Activated CD4-positive, alpha-beta T cell treated with anti-CD3 and anti-CD28 coated beads, Interleukin-2, amount 50 U/mL, for 16 hours (primary cell): ENCODE measurements at regions not wholly inside any gene's neighbourhood (a gene's known extent, or its start where the extent isn't known, plus 50 kb on each side); places are given as distances from the start of the nearest gene placed in this dataset.
"Not testable (repeated sequence)": the region's sequence is repeated elsewhere in the genome, so short reads cannot be mapped to it uniquely, and the experiment has no call there.

Experiments used
- DNase-seq: peaks from one replicate; pipeline ENCODE4 v3.0.0-alpha.2; 2020

DNA sequence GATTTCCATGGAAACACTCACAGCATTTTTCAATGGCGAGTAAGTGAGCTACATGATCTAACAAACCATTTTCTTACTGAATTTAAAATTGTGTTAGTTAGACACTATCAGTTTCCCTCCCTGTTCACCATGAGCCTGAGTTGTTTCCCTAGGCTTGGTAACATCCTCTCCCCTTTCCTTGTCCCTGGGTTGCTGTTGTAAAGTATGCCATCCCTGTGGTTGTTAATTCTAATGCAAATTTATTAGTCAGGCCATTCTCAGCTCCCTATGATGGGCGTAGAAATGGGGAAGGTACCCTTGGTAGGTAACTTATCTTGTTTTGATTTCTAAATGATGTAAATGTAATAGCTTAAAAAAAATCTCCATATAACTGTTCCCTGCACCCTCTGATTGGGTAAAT, 143.0 kb downstream of the SPATA31A6 start:
- DNase-seq: not testable (repeated sequence)

DNA sequence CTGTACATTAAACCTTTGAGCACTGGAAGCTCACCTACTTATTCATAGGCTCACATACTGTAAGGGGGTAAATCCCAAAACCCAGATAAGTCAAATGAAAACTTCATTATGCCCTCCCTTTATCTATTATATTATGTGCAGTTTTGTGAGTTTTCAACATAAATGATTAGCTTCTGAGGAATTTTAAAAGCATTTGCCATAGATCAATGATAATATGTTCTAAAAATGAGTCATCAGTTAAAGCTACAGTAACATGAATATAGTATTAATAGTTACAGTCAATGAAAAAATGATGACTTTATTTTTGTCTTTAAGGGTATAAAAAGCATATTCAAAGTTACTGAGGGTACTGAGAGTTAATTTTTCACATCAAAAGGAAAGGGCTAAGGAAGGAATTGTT, 151.9 kb downstream of the SPATA31A6 start:
- DNase-seq: not testable (repeated sequence)

GRCh38 chr9:42335984-42336657, 152.7 kb downstream of the SPATA31A6 start:
- DNase-seq: not testable (repeated sequence)

- not testable (repeated sequence) for DNase-seq
Measured at GRCh38 chr9:42338275-42338674, 154.8 kb downstream of the SPATA31A6 start.

- not testable (repeated sequence) for DNase-seq
Measured at GRCh38 chr9:42339671-42340434, 156.4 kb downstream of the SPATA31A6 start.

DNA sequence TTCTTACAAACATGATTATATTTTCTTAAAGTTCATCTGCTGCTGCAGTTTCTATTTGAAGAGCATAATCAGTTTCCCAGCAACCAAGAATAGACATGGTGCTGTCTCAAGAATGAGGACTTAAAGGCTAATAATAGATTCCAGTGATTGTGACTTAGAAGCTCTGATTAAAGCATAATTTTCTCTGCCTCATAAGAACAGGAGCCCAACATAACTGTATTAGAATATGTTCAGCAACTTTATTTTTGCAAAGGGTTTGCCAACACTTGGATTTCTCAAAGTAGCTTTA, 156.9 kb downstream of the SPATA31A6 start:
- not testable (repeated sequence) for DNase-seq

- DNase-seq: not testable (repeated sequence)
Measured at GRCh38 chr9:42341860-42342259, 158.4 kb downstream of the SPATA31A6 start.

DNA sequence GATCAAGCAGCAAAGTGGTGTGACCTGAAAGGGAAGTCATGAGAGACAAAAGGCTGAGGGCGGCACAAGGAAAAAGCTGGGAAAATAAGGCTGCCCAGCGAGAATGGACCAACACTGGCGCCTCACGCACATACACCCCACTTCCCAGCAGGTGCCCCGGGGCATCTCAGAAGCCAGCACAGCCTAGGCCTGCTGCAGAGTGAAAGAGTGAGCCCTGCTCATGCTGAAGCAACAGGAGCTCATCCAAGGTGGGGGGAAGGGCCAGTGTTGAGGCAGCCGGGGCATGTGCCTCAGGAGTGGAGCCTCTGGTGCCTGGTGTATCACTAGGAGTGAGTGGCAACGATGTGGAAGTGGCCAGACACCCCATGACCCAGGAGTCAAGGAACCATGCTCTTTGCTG, 158.8 kb downstream of the SPATA31A6 start:
- DNase-seq: not testable (repeated sequence)

DNA sequence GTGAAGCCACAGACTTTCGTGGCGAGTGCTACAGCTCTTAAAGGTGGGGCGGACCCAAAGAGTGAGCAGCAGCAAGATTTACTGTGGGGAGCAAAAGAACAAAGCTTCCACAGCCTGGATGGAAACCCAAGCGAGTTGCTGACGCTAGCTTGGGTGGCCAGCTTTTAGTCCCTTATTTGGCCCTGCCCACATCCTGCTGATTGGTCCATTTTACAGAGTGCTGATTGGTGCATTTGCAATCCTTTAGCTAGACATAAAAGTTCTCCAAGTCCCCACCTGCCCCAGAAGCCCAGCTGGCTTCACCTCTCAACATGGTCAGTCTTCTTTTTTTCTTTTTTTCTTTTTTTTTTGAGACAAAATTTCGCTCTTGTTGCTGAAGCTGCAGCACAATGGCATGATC, 161.0 kb downstream of the SPATA31A6 start:
- not testable (repeated sequence) for DNase-seq

DNA sequence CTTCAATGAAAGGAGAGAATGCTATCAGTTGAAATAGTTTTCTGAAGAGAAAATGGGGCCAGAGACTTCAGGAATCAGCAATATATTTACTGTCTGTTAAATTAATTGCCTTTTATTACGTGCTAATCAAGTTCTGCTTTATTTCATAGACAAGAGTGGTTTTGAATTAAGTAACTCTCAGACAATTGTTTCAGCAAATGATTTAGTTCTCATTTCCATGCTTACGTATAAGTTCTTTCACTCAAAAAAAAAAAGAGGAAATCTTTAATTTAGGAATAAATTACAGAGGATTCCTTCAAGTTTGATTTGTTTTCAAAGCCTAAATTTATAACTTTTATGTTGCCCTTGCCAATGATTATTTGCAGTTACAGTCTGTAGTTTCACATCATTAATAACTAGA, 163.5 kb downstream of the SPATA31A6 start:
- not testable (repeated sequence) for DNase-seq

DNA sequence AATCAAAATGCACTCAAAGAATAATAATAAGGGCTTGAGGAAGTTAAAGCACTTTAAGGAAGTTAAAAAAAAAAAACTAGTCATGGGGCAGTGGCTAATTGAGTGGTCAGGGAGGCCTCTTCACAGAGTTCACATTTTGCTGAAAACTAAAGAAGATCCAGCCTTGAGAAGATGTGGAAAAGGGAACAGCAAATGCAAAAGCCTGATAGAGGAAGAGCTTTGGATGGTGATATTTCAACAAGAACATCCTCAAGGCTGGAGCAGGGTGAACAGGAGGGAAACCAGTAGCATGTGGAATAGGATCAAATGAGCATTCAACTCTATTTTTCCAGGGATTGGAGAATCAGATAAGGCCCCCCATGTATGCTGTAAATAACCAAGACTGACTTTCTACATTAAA, 165.7 kb downstream of the SPATA31A6 start:
- DNase-seq: not testable (repeated sequence)

DNA sequence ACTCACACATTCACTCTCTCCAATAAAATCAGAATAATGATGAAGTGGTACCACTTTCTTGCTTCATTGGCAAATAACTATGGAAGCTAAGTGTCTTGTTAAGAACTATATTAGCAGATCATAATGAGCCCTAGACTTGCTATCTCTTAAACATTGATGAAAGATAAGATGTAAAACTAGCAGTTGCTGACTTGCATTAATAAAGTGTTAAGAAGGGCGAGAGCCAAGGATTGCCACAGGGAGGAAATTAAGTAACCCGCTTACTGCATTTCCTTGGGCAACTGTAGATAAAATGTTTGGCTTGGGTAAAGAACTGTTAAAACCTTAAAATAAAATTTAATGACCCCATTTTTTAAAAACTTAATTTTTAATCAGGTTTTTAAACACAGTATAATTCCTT, 167.0 kb downstream of the SPATA31A6 start:
- not testable (repeated sequence) for DNase-seq

- not testable (repeated sequence) for DNase-seq
Measured at GRCh38 chr9:42357604-42358373, 174.3 kb downstream of the SPATA31A6 start.

GRCh38 chr9:42358626-42359247, 175.3 kb downstream of the SPATA31A6 start:
- DNase-seq: not testable (repeated sequence)

GRCh38 chr9:42364410-42365243, 181.2 kb downstream of the SPATA31A6 start:
- DNase-seq: not testable (repeated sequence)

DNA sequence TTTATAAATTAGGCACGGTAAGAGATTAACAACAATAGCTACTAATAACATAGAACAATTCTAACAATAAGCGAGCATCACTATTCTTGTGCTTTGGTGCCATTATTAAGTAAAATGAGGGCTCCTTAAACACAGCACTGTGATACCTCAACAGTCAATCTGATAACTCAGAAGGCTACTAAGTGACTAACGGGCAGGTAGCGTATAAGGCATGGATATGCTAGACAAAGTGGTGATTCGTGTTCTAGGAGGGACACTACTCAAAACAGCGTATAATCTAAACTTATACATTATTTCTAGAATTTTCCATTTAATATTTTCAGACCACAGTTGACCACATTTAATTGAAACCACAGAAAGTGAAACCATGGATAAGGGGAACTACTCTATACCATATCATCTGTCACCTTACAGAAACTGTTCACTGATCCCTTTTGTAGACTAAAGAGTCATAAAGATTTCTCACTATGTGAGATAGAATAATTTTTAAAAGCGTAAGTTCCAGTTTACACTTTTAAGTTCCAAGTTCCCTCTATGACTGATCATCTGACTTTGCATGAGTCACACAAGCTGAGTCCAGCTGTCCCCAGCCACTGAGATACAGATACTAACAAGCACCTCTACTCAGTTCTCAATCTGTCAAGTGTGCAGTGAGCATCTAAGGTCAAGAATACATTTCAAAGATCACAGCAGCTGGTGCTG, 181.9 kb downstream of the SPATA31A6 start:
- DNase-seq: peak; percentile 12

DNA sequence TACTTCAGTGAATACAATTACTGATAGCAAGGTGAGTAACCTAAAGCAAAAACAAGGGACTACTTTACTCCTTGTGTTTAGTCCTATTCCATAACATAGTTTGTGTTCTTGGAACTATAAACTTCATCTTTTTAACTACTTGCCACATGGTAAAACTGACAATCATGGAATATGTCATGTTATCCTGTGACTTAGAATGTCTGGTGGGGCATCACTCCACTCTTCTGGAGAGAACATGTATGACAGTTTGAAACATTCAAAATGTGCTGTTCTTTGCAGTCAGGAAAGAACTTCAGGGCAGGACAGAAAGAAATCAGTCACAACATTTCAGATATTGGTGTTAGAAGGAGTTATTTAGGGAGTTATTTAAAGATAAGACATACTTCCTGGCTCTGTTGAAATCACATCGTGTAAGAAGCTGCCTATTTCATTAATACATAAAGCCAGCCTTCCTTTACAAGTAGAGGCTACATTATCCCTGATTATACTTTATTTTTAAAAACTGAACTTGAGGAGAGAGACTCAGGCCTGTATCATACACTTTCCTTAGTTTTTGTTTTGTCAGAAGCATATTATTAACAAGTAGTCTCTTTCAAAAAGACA, 184.9 kb downstream of the SPATA31A6 start:
- DNase-seq: not testable (repeated sequence)

DNA sequence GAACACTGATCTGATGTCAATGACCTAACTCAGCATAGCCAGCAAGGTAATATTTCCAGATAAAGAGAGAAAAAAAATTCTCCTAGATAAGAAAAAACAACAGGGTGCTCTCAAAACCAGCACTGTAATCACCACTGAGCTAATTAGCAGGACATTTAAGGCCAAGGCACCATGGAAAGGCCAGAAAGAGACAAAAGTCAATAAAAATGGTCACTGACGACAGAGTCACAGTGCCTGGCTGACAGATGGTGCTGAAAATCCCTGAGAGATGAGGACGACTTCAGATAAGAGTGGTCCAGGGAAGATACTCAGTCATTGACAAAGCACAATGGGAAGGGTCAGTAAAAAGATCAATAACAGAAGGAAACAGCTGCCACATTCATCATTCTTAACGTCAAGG, 186.7 kb downstream of the SPATA31A6 start:
- not testable (repeated sequence) for DNase-seq

DNA sequence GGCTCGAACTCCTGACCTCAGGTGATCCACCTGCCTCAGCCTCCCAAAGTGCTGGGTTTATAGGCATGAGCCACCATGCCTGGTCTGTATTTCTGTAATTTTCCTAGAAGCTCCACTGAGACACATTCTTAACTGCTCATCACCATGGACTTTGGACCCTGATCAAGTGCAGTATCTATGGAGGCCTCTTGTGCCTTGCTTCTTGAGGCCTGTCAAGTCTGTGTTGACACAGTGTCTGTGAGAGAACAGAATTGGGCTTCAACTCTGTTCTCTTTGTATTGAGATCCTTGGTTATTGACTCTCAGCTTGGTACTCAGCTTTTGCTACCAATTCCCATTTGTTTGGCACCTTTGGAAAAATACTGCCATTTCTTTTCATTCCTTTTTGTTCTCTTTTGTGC, 188.0 kb downstream of the SPATA31A6 start:
- DNase-seq: not testable (repeated sequence)

GRCh38 chr9:42377530-42378417, 194.3 kb downstream of the SPATA31A6 start:
- DNase-seq: not testable (repeated sequence)
